Endothelial cell (in vitro differentiated cells): ENCODE measurements at regions not wholly inside any gene's neighbourhood (a gene's known extent, or its start where the extent isn't known, plus 50 kb on each side); places are given as distances from the start of the nearest gene placed in this dataset.

Experiments used
- DNase-seq: peaks from one replicate; pipeline ENCODE4 v3.0.0; 2021; ENCODE audit warnings: low spot score
- H3K27ac Mint-ChIP-seq: one replicate; pipeline ENCODE4 v1.8.0; 2021; ENCODE audit warnings: mixed read lengths, inconsistent platforms; ENCODE audit not compliant: unreplicated experiment
- H3K27me3 Mint-ChIP-seq: one replicate; pipeline ENCODE4 v1.8.0; 2021; ENCODE audit warnings: mild to moderate bottlenecking, moderate library complexity, mixed read lengths, inconsistent platforms; ENCODE audit not compliant: unreplicated experiment
- H3K36me3 Mint-ChIP-seq: one replicate; pipeline ENCODE4 v1.8.0; 2021; ENCODE audit warnings: mild to moderate bottlenecking, low read depth, mixed read lengths, inconsistent platforms; ENCODE audit not compliant: unreplicated experiment
- H3K4me1 Mint-ChIP-seq: one replicate; pipeline ENCODE4 v1.8.0; 2021; ENCODE audit warnings: mild to moderate bottlenecking, mixed read lengths, inconsistent platforms; ENCODE audit not compliant: unreplicated experiment
- H3K4me3 Mint-ChIP-seq: one replicate; pipeline ENCODE4 v1.8.0; 2021; ENCODE audit warnings: mild to moderate bottlenecking, mixed read lengths, inconsistent platforms; ENCODE audit not compliant: unreplicated experiment
- H3K9me3 Mint-ChIP-seq: one replicate; pipeline ENCODE4 v1.8.0; 2021; ENCODE audit warnings: mixed read lengths, inconsistent platforms; ENCODE audit not compliant: unreplicated experiment
- TF ChIP-seq, protein P1 (sequence below): fragments of 200-600 bp; sonication (generic); IDR thresholded peaks from one replicate; pipeline ENCODE4 v1.5.0; 2021; ENCODE audit warnings: antibody characterized with exemption; ENCODE audit not compliant: unreplicated experiment

DNA sequence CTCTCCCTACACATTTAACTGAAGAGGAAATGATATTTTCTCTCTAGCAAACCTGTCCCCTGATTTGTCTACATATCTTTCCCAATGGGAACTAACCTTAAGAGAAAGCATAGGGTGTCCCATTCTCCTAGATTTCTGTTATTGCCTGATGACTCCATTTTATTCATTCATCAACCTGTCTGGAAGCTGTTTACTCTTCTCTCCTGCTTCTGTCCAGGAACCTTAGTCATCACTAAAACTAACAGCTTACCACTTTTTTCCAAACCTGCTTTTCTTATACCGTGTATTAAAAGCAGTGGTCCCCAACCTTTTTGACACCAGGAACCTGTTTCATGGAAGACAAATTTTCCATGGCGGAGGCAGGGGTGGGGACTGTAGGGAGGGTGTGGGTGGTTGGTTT is 473.3 kb upstream of the PCDH15 start:
- Mint-ChIP-seq H3K4me1 (no peaks in the 10 kb centered on the region), H3K27ac (no peak overlapping the region), H3K27me3 (no peaks in the 10 kb centered on the region), H3K36me3 (no peaks in the 10 kb centered on the region), H3K4me3 (no peak overlapping the region), H3K9me3 (no peaks in the 10 kb centered on the region)
- TF ChIP-seq, protein P1, sequence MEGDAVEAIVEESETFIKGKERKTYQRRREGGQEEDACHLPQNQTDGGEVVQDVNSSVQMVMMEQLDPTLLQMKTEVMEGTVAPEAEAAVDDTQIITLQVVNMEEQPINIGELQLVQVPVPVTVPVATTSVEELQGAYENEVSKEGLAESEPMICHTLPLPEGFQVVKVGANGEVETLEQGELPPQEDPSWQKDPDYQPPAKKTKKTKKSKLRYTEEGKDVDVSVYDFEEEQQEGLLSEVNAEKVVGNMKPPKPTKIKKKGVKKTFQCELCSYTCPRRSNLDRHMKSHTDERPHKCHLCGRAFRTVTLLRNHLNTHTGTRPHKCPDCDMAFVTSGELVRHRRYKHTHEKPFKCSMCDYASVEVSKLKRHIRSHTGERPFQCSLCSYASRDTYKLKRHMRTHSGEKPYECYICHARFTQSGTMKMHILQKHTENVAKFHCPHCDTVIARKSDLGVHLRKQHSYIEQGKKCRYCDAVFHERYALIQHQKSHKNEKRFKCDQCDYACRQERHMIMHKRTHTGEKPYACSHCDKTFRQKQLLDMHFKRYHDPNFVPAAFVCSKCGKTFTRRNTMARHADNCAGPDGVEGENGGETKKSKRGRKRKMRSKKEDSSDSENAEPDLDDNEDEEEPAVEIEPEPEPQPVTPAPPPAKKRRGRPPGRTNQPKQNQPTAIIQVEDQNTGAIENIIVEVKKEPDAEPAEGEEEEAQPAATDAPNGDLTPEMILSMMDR: no peak
- no peak for DNase-seq

DNA sequence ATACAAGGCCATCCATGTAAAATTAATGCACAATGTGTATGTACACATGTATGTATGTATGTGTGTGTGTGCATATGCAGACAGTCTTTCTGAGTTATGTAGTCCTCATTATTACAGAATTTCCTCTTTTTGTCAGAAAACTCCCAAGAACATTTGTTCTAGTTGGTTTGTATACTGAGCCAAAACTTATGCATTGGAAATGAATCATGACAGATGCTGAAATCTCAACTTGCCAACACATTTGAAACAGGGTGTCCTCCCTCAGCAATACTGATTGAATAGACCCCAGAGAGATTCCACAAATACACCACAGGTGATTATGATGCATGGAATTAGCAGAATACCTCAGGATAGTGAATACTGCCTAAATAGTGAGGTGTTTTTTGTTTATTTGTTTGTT is 472.9 kb upstream of the PCDH15 start:
- no peaks in the 10 kb centered on the region for H3K9me3 Mint-ChIP-seq
- no peaks in the 10 kb centered on the region for H3K36me3 Mint-ChIP-seq
- TF ChIP-seq, protein P1: no peak
- no peak for DNase-seq
- no peak overlapping the region for H3K4me3 Mint-ChIP-seq
- no peak overlapping the region for H3K27ac Mint-ChIP-seq
- no peaks in the 10 kb centered on the region for H3K27me3 Mint-ChIP-seq
- H3K4me1 Mint-ChIP-seq: no peaks in the 10 kb centered on the region

DNA sequence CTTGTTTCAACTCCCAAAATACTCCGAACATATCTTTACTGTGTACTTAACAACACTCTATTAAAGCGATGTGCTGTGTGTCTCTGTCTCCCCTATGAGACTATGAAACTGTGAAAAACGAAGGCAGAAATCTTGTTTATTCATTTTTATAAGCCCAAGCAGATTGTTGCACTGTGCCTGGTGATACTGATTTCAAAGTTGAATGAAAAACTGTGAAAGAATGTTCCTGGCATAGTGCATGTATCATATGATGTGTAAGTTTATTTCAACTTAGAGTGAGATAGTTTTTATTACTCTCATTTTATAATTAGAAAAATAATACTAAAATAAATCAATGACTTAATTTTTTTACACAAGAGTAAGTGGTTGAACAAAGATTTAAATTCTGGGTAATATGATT is 471.9 kb upstream of the PCDH15 start:
- H3K36me3 Mint-ChIP-seq: no peaks in the 10 kb centered on the region
- TF ChIP-seq, protein P1: no peak
- no peaks in the 10 kb centered on the region for H3K9me3 Mint-ChIP-seq
- no peak overlapping the region for H3K4me3 Mint-ChIP-seq
- no peaks in the 10 kb centered on the region for H3K4me1 Mint-ChIP-seq
- no peaks in the 10 kb centered on the region for H3K27me3 Mint-ChIP-seq
- no peak overlapping the region for H3K27ac Mint-ChIP-seq
- no peak for DNase-seq

DNA sequence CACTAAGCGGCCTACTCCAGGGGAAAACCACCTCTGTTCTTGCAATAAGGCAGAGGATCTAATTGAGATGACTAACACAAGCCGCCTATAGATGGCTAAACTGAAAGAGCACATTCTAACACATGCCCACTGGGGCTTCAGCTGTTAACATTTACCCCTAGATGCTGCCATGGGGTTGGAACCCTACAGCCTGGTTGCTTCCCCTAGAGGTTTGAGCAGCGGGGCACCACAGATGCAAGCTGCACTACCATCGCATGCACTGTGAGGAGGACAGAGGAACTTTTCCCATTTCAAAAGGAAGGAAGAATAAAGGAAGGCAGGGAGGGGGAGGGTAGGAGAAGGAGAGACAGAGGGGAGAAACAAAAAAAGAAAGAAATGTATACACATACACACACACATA is 465.8 kb upstream of the PCDH15 start:
- TF ChIP-seq, protein P1: no peak
- DNase-seq: no peak
- H3K4me3 Mint-ChIP-seq: no peak overlapping the region
- no peak overlapping the region for H3K27ac Mint-ChIP-seq
- peaks cover 3% of the 10 kb centered on the region for H3K4me1 Mint-ChIP-seq
- no peaks in the 10 kb centered on the region for H3K9me3 Mint-ChIP-seq
- no peaks in the 10 kb centered on the region for H3K27me3 Mint-ChIP-seq
- no peaks in the 10 kb centered on the region for H3K36me3 Mint-ChIP-seq

DNA sequence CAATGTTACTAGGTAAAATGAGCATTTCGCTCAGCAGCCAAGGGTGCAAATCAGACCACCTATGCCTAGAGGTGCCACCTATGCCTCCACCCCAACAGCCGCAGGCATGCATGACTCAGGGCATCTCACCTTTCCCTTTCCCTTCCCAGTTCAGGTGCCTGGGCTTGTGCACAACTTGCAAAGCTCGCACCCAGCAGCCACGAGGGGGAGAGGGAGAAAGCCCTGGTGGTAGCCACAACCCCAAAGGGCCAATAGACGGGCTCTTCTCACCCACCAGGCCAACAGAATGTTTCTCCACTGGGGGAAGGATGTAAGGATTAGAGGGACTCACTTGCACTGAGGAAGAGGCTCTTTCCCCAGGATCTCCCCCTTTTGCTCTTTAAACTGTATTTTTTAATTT is 462.3 kb upstream of the PCDH15 start:
- Mint-ChIP-seq H3K4me1 (peaks cover 3% of the 10 kb centered on the region), H3K36me3 (no peaks in the 10 kb centered on the region), H3K27me3 (no peaks in the 10 kb centered on the region), H3K27ac (no peak overlapping the region), H3K4me3 (no peak overlapping the region), H3K9me3 (no peaks in the 10 kb centered on the region)
- no peak for DNase-seq
- TF ChIP-seq, protein P1: no peak
